Adrenal gland (tissue), 5 donors: ENCODE measurements at regions not wholly inside any gene's neighbourhood (a gene's known extent, or its start where the extent isn't known, plus 50 kb on each side); places are given as distances from the start of the nearest gene placed in this dataset.

Source experiments
- POLR2A ChIP-seq, 2 donors: fragments of 450-650 bp; IDR thresholded peaks; one replicate each; pipeline ENCODE4 v1.6.1; 2017; ENCODE audit warnings: antibody characterized with exemption in 2 of 2, mild to moderate bottlenecking in 2 of 2, moderate library complexity in 1 of 2
- TF ChIP-seq, protein P1 (sequence below), 6 experiments: fragments of 450-650 bp in 4 of 6; fragments of 200-600 bp in 2 of 6; sonication (generic) in 1 of 6; IDR thresholded peaks; 1 replicate in 5 of 6; 2 replicates in 1 of 6; pipeline versions ENCODE4 v1.5.1 to v1.8.0; 2016 to 2021; ENCODE audit warnings: antibody characterized with exemption in 6 of 6, mild to moderate bottlenecking in 2 of 6, moderate library complexity in 1 of 6
- donor health status: DM: no; HTN: no; CAD: no.

DNA sequence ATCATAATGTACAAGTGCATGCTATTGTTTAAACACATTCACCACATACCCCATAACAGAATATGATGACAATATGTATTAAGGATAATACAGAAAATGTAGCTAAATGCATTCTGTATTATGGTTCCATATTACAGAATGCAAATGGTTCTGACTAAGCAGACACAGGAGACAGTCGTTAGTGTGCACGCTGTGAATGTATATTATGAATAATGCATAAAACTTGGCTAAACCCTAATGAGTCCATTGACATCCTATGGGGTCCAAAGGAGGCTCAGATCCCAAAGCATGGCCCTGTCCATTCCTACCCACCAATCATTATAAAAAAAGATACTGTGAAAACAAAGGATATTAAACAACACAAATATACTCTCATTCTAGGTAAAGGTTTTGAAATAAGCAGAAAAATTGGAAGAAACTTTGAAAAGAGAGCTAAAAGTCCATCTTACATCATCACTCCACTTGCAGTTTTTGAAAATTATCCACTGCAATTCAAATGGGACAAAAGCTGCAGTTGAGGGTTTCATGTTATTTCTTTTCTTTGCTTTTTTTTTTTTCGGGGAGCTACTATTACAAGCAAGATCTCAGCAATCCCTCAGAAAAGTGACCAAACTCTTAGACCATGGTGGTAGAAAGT, 415.1 kb downstream of the BCAT1 start:
- TF ChIP-seq, protein P1, sequence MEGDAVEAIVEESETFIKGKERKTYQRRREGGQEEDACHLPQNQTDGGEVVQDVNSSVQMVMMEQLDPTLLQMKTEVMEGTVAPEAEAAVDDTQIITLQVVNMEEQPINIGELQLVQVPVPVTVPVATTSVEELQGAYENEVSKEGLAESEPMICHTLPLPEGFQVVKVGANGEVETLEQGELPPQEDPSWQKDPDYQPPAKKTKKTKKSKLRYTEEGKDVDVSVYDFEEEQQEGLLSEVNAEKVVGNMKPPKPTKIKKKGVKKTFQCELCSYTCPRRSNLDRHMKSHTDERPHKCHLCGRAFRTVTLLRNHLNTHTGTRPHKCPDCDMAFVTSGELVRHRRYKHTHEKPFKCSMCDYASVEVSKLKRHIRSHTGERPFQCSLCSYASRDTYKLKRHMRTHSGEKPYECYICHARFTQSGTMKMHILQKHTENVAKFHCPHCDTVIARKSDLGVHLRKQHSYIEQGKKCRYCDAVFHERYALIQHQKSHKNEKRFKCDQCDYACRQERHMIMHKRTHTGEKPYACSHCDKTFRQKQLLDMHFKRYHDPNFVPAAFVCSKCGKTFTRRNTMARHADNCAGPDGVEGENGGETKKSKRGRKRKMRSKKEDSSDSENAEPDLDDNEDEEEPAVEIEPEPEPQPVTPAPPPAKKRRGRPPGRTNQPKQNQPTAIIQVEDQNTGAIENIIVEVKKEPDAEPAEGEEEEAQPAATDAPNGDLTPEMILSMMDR (IDR thresholded peaks at IDR 0.05), result no peak
- TF ChIP-seq POLR2A (IDR thresholded peaks at IDR 0.05), result no peak
